ENCODE measurements at regions not wholly inside any gene's neighbourhood (a gene's known extent, or its start where the extent isn't known, plus 50 kb on each side); places are given as distances from the start of the nearest gene placed in this dataset.

- Mint-ChIP-seq H3K4me1 (no peaks in the 10 kb centered on the region), H3K27me3 (ENCODE audit: low read depth) (peaks cover 6% of the 10 kb centered on the region), H3K4me3 (no peak overlapping the region), H3K27ac (no peak overlapping the region), H3K36me3 (peaks cover 76% of the 10 kb centered on the region), H3K9me3 (peaks cover 95% of the 10 kb centered on the region)
- DNase-seq (ENCODE audit: low spot score) (no peak), ATAC-seq (no peak)
- ChIA-PET CTCF (no interaction called here), POLR2A (no interaction called here)
- TF ChIP-seq HMGA2 (CRISPR knock-in tag; IDR thresholded peaks at IDR 0.05) (no peak), SMAD3 (CRISPR knock-in tag; IDR thresholded peaks at IDR 0.05; ENCODE audit: borderline replicate concordance) (no peak), HMGXB4 (CRISPR knock-in tag; IDR thresholded peaks at IDR 0.05) (no peak), TP53 (CRISPR knock-in tag; IDR thresholded peaks at IDR 0.05) (no peak), GTF2I (CRISPR knock-in tag; conservative IDR thresholded peaks at IDR 0.05) (no peak), ATF6 (CRISPR knock-in tag; IDR thresholded peaks at IDR 0.05) (no peak), ELF4 (CRISPR knock-in tag; IDR thresholded peaks at IDR 0.05; ENCODE audit: low read depth) (no peak), ZNF138 (CRISPR knock-in tag; conservative IDR thresholded peaks at IDR 0.05) (no peak)
- TF ChIP-seq, protein P1, sequence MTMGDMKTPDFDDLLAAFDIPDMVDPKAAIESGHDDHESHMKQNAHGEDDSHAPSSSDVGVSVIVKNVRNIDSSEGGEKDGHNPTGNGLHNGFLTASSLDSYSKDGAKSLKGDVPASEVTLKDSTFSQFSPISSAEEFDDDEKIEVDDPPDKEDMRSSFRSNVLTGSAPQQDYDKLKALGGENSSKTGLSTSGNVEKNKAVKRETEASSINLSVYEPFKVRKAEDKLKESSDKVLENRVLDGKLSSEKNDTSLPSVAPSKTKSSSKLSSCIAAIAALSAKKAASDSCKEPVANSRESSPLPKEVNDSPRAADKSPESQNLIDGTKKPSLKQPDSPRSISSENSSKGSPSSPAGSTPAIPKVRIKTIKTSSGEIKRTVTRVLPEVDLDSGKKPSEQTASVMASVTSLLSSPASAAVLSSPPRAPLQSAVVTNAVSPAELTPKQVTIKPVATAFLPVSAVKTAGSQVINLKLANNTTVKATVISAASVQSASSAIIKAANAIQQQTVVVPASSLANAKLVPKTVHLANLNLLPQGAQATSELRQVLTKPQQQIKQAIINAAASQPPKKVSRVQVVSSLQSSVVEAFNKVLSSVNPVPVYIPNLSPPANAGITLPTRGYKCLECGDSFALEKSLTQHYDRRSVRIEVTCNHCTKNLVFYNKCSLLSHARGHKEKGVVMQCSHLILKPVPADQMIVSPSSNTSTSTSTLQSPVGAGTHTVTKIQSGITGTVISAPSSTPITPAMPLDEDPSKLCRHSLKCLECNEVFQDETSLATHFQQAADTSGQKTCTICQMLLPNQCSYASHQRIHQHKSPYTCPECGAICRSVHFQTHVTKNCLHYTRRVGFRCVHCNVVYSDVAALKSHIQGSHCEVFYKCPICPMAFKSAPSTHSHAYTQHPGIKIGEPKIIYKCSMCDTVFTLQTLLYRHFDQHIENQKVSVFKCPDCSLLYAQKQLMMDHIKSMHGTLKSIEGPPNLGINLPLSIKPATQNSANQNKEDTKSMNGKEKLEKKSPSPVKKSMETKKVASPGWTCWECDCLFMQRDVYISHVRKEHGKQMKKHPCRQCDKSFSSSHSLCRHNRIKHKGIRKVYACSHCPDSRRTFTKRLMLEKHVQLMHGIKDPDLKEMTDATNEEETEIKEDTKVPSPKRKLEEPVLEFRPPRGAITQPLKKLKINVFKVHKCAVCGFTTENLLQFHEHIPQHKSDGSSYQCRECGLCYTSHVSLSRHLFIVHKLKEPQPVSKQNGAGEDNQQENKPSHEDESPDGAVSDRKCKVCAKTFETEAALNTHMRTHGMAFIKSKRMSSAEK (CRISPR knock-in tag; IDR thresholded peaks at IDR 0.05; ENCODE audit: borderline replicate concordance), result no peak
- TF ChIP-seq, protein P2, sequence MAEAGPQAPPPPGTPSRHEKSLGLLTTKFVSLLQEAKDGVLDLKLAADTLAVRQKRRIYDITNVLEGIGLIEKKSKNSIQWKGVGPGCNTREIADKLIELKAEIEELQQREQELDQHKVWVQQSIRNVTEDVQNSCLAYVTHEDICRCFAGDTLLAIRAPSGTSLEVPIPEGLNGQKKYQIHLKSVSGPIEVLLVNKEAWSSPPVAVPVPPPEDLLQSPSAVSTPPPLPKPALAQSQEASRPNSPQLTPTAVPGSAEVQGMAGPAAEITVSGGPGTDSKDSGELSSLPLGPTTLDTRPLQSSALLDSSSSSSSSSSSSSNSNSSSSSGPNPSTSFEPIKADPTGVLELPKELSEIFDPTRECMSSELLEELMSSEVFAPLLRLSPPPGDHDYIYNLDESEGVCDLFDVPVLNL (CRISPR knock-in tag; IDR thresholded peaks at IDR 0.05; ENCODE audit: borderline replicate concordance, low read depth), result no peak
Observed at GRCh38 chr12:126112849-126113248, 1047.6 kb downstream of the AACS start.

- Mint-ChIP-seq H3K27me3 (ENCODE audit: low read depth) (peaks cover 6% of the 10 kb centered on the region), H3K9me3 (peaks cover 88% of the 10 kb centered on the region), H3K4me1 (no peaks in the 10 kb centered on the region), H3K4me3 (no peak overlapping the region), H3K27ac (no peak overlapping the region), H3K36me3 (peaks cover 72% of the 10 kb centered on the region)
- ATAC-seq (no peak), DNase-seq (ENCODE audit: low spot score) (no peak)
- TF ChIP-seq SOX15 (CRISPR knock-in tag; IDR thresholded peaks at IDR 0.05), result no peak
- TF ChIP-seq HMGXB4 (CRISPR knock-in tag; IDR thresholded peaks at IDR 0.05), result no peak
- TF ChIP-seq, protein P3, sequence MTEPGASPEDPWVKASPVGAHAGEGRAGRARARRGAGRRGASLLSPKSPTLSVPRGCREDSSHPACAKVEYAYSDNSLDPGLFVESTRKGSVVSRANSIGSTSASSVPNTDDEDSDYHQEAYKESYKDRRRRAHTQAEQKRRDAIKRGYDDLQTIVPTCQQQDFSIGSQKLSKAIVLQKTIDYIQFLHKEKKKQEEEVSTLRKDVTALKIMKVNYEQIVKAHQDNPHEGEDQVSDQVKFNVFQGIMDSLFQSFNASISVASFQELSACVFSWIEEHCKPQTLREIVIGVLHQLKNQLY (CRISPR knock-in tag; IDR thresholded peaks at IDR 0.05), result no peak
- no peak for TF ChIP-seq MYBL2 (CRISPR knock-in tag; IDR thresholded peaks at IDR 0.05)
- no peak for TF ChIP-seq GABPB1 (CRISPR knock-in tag; IDR thresholded peaks at IDR 0.05)
- TF ChIP-seq NR3C1 (CRISPR knock-in tag; conservative IDR thresholded peaks at IDR 0.05; ENCODE audit: low read depth), result no peak
- no peak for TF ChIP-seq ZNF317 (CRISPR knock-in tag; IDR thresholded peaks at IDR 0.05; ENCODE audit: borderline replicate concordance, low read depth)
- CTCF ChIA-PET, result no interaction called here
- POLR2A ChIA-PET, result no interaction called here
Observed at GRCh38 chr12:126114441-126114840, 1049.2 kb downstream of the AACS start.
